Stimulated activated CD4-positive, alpha-beta T cell treated with anti-CD3 and anti-CD28 coated beads, Interleukin-12 subunit alpha, Interleukin-12 subunit beta, amount 100 ng/mL, for 48 hours (primary cell): ENCODE measurements at regions not wholly inside any gene's neighbourhood (a gene's known extent, or its start where the extent isn't known, plus 50 kb on each side); places are given as distances from the start of the nearest gene placed in this dataset.

Source experiments
- DNase-seq, 3 donors: peaks; one replicate each; pipeline ENCODE4 v3.0.0-alpha.2; 2020; ENCODE audit warnings: low read depth in 2 of 3, low spot score in 1 of 3

GRCh38 chr5:19408149-19408548 lies 579.9 kb downstream of the CDH18 start:
- DNase-seq, result no peak

- no peak for DNase-seq
Measured at GRCh38 chr5:19411936-19412335, 576.1 kb downstream of the CDH18 start.
